ENCODE measurements at regions not wholly inside any gene's neighbourhood (a gene's known extent, or its start where the extent isn't known, plus 50 kb on each side); places are given as distances from the start of the nearest gene placed in this dataset.

DNA sequence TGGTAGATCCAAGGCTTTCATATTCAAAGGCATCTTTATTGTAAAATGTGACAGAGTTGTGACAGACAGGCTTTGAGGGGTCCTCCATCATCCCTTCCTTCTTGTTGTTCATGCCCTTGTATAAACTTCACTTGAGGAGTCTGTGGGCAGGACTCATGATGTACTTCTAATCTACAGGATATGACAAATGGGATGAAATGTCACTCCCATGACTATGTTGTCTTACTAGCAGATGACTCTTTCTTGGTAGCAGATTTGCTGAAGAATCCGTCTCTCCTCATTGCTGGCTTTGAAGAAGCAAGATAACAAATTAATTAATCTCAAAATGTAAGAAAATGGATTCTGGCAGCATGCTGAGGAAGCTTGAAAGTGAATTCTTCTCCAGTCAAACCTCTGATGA lies 566.1 kb downstream of the TFAP2B start:
- ChIA-PET POLR2A (no interaction called here), CTCF (no interaction called here)
- H3K27me3 ChIP-seq (ENCODE audit: control insufficient read depth, insufficient read depth, low read length): no peaks in the 10 kb centered on the region
- H3K4me3 ChIP-seq (ENCODE audit: low read depth, low read length): no peak overlapping the region
- H3K27ac ChIP-seq (ENCODE audit: low read depth, low read length): no peak overlapping the region
- TF ChIP-seq, protein P1, sequence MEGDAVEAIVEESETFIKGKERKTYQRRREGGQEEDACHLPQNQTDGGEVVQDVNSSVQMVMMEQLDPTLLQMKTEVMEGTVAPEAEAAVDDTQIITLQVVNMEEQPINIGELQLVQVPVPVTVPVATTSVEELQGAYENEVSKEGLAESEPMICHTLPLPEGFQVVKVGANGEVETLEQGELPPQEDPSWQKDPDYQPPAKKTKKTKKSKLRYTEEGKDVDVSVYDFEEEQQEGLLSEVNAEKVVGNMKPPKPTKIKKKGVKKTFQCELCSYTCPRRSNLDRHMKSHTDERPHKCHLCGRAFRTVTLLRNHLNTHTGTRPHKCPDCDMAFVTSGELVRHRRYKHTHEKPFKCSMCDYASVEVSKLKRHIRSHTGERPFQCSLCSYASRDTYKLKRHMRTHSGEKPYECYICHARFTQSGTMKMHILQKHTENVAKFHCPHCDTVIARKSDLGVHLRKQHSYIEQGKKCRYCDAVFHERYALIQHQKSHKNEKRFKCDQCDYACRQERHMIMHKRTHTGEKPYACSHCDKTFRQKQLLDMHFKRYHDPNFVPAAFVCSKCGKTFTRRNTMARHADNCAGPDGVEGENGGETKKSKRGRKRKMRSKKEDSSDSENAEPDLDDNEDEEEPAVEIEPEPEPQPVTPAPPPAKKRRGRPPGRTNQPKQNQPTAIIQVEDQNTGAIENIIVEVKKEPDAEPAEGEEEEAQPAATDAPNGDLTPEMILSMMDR (IDR thresholded peaks at IDR 0.05; ENCODE audit: low read depth, low read length): no peak
- no peak for DNase-seq (ENCODE audit: low read depth, low spot score)
- H3K9me3 ChIP-seq (ENCODE audit: control insufficient read depth, insufficient read depth, low read length): peaks cover 6% of the 10 kb centered on the region; the same call in 1 of the 2 replicates

DNA sequence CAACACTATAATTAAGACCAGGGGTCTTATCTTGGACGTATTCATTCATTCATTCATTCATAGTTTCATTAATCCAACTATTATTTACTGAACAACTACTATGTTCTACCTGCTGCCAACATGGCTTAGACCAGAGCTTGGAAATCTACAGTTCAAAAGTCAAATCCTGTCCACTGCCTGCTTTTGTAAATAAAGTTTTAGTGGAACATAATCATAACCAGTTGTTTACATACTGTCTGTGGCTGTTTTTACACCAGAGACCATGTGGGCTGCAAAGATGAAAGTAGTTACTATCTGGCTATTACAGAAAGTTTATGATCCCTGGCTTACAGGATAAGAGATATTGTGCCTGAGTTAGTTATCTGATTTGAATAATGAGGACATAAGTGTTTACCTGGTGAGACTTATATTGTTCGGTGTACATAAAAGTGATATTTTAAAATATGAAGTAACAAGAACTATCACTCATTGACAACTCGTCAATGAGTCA lies 567.7 kb downstream of the TFAP2B start:
- Histone ChIP-seq H3K4me3 (ENCODE audit: low read depth, low read length) (no peak overlapping the region), H3K9me3 (ENCODE audit: control insufficient read depth, insufficient read depth, low read length) (peaks cover 4% of the 10 kb centered on the region), H3K27me3 (ENCODE audit: control insufficient read depth, insufficient read depth, low read length) (no peaks in the 10 kb centered on the region), H3K27ac (ENCODE audit: low read depth, low read length) (no peak overlapping the region)
- CTCF ChIA-PET: no interaction called here
- POLR2A ChIA-PET: no interaction called here
- no peak for DNase-seq (ENCODE audit: low read depth, low spot score)
- TF ChIP-seq, protein P1 (IDR thresholded peaks at IDR 0.05; ENCODE audit: low read depth, low read length): no peak

DNA sequence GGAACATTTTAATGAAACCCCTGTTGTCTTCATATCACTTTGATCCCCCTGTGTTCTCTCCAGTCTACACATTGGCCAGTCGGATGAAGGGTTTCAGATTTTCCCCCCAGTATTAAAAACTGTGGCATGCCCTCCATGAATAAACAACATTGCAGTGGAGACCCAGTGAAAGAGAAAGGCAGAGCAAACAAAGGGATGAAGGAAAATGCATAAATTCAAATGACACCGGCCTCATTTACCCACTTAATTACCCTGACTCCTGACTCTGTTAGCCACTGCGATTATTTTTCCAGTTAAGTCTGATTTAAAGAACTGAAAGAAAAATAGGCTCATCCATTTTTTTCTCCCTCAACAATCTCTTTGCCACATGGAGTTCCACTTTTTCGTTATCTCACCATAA lies 569.2 kb downstream of the TFAP2B start:
- Histone ChIP-seq H3K27ac (ENCODE audit: low read depth, low read length) (no peak overlapping the region), H3K4me3 (ENCODE audit: low read depth, low read length) (no peak overlapping the region), H3K27me3 (ENCODE audit: control insufficient read depth, insufficient read depth, low read length) (no peaks in the 10 kb centered on the region), H3K9me3 (ENCODE audit: control insufficient read depth, insufficient read depth, low read length) (peaks cover 9% of the 10 kb centered on the region)
- TF ChIP-seq, protein P1 (IDR thresholded peaks at IDR 0.05; ENCODE audit: low read depth, low read length): no peak
- ChIA-PET CTCF (no interaction called here), POLR2A (no interaction called here)
- no peak for DNase-seq (ENCODE audit: low read depth, low spot score)

DNA sequence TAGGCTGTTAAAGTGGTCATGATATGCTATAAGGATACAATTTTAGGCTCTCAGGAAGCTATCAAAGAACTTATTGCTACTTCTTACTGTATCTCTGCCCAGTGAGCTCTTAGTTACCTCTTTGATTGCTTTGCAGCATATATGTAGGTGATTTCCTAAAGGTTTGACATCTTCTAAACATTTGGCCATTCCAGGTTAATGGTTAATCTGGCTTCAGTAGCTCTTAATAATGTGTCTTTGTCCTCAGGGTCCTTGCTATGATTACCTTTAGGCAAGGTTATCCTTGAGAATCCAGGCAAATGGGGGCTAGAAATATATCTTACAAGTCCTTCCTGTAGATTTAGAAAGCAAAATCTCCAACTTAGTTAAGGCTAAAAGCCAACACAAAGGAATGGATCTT lies 575.4 kb downstream of the TFAP2B start:
- TF ChIP-seq, protein P1 (IDR thresholded peaks at IDR 0.05; ENCODE audit: low read depth, low read length): no peak
- ChIA-PET CTCF (no interaction called here), POLR2A (no interaction called here)
- DNase-seq (ENCODE audit: low read depth, low spot score): no peak
- H3K4me3 ChIP-seq (ENCODE audit: low read depth, low read length): no peak overlapping the region
- peaks cover 12% of the 10 kb centered on the region for H3K9me3 ChIP-seq (ENCODE audit: control insufficient read depth, insufficient read depth, low read length)
- H3K27ac ChIP-seq (ENCODE audit: low read depth, low read length): no peak overlapping the region
- no peaks in the 10 kb centered on the region for H3K27me3 ChIP-seq (ENCODE audit: control insufficient read depth, insufficient read depth, low read length)

DNA sequence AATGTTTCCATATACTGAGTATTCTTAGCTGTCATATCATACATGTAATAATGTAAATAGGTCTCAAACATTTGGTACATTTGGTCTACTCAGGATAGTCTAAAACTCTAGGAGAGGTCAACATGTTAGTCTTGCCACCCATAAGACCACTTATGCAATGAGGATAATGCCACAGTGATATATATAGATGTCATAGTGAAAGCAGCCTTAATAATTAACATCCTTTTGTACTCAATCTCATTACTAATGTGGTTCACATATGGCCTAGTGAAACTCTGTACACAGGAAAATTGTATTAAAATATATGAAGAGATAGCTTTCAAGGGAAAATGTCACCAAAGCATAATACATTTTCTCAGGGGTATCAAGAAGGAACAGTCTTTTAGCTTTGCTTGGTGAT lies 577.9 kb downstream of the TFAP2B start:
- DNase-seq (ENCODE audit: low read depth, low spot score): no peak
- Histone ChIP-seq H3K9me3 (ENCODE audit: control insufficient read depth, insufficient read depth, low read length) (peaks cover 18% of the 10 kb centered on the region), H3K4me3 (ENCODE audit: low read depth, low read length) (no peak overlapping the region), H3K27ac (ENCODE audit: low read depth, low read length) (no peak overlapping the region), H3K27me3 (ENCODE audit: control insufficient read depth, insufficient read depth, low read length) (no peaks in the 10 kb centered on the region)
- POLR2A ChIA-PET: no interaction called here
- TF ChIP-seq, protein P1 (IDR thresholded peaks at IDR 0.05; ENCODE audit: low read depth, low read length): no peak
- CTCF ChIA-PET: no interaction called here

Data from AG04450 (cell line).